Endothelial cell of umbilical vein (primary cell): ENCODE measurements at regions not wholly inside any gene's neighbourhood (a gene's known extent, or its start where the extent isn't known, plus 50 kb on each side); places are given as distances from the start of the nearest gene placed in this dataset.

Source experiments
- BruUV-seq: library from RNA; stranded (reverse); fragments of 400-500 nt; replicated peaks from 2 replicates; lab custom pipeline; 2021; lab: Mats Ljungman, UMichigan
- CTCF ChIA-PET: fragments of 300-600, 350-600 bp; sonication (Branson Sonifier 250); formaldehyde crosslinking; loops from one replicate; lab custom pipeline; 2021; ENCODE audit warnings: antibody characterized with exemption, inconsistent platforms; lab: Charles Lee
- POLR2A ChIA-PET: fragments of 300-600, 350-600 bp; sonication (Branson Sonifier 250); formaldehyde crosslinking; loops from one replicate; lab custom pipeline; 2021; ENCODE audit warnings: antibody characterized with exemption, inconsistent platforms; lab: Charles Lee
- DNase-seq: peaks from one replicate; pipeline ENCODE4 v3.0.0-alpha.2; 2011; ENCODE audit warnings: low read depth, low spot score
- FAIRE-seq: peaks from 2 replicates; lab custom pipeline; 2011; peaks lifted over from hg19 to GRCh38; lab: Jason Lieb, UNC
- H2AFZ ChIP-seq: 2 replicates; pipeline ENCODE4 v1.6.0; 2012; ENCODE audit warnings: low read depth, low read length, control low read depth, inconsistent platforms
- H3K27ac ChIP-seq: 2 replicates; pipeline ENCODE4 v1.5.1; 2011; ENCODE audit warnings: low read depth, mild to moderate bottlenecking, control low read depth, low read length, moderate library complexity; ENCODE audit not compliant: insufficient read depth
- H3K27me3 ChIP-seq, 2 experiments: 2 replicates each; pipeline versions ENCODE4 v1.6.0 to v1.6.1; 2011; ENCODE audit warnings: low read length in 2 of 2, mixed read lengths in 1 of 2; ENCODE audit not compliant: control insufficient read depth in 2 of 2, insufficient read depth in 2 of 2
- H3K36me3 ChIP-seq, 2 experiments: 2 replicates in 1 of 2; 3 replicates in 1 of 2; pipeline ENCODE4 v1.5.1; 2011; ENCODE audit warnings: low read length in 2 of 2, mild to moderate bottlenecking in 1 of 2, moderate library complexity in 1 of 2; ENCODE audit not compliant: control insufficient read depth in 2 of 2, insufficient read depth in 2 of 2; ENCODE audit errors: extremely low read depth in 1 of 2
- H3K4me1 ChIP-seq: 3 replicates; pipeline ENCODE4 v1.5.1; 2011; ENCODE audit warnings: mild to moderate bottlenecking, low read length; ENCODE audit not compliant: control insufficient read depth, insufficient read depth; ENCODE audit errors: extremely low read depth
- H3K4me2 ChIP-seq: 2 replicates; pipeline ENCODE4 v1.6.1; 2011; ENCODE audit warnings: low read length, control low read depth, mixed read lengths; ENCODE audit not compliant: insufficient read depth
- H3K4me3 ChIP-seq, 3 experiments: fragments of 200-600 bp in 1 of 3; sonication (generic), shearing (Covaris generic) in 1 of 3; replicated peaks in 1 of 3; 2 replicates each; pipeline ENCODE4 v1.5.1; 2011 to 2016; ENCODE audit warnings: control low read depth in 3 of 3, low read length in 3 of 3, mild to moderate bottlenecking in 2 of 3, inconsistent platforms in 1 of 3, low read depth in 1 of 3, moderate library complexity in 1 of 3; ENCODE audit not compliant: insufficient read depth in 1 of 3
- H3K79me2 ChIP-seq: 2 replicates; pipeline ENCODE4 v1.6.0; 2012; ENCODE audit warnings: low read length, inconsistent platforms; ENCODE audit not compliant: control insufficient read depth, insufficient read depth
- H3K9ac ChIP-seq: replicated peaks from 2 replicates; pipeline ENCODE3; 2011; ENCODE audit warnings: low read length, control low read depth; ENCODE audit not compliant: insufficient read depth; ENCODE audit errors: extremely low read depth
- H3K9me1 ChIP-seq: replicated peaks from 3 replicates; pipeline ENCODE4 v1.6.0; 2011; ENCODE audit warnings: mild to moderate bottlenecking, low read length; ENCODE audit not compliant: control insufficient read depth, insufficient read depth; ENCODE audit errors: extremely low read depth
- H3K9me3 ChIP-seq: replicated peaks from 2 replicates; pipeline ENCODE4 v1.5.1; 2012; ENCODE audit warnings: low read length, inconsistent platforms; ENCODE audit not compliant: control insufficient read depth, insufficient read depth
- H4K20me1 ChIP-seq: replicated peaks from 2 replicates; pipeline ENCODE3; 2011; ENCODE audit warnings: mild to moderate bottlenecking, low read length; ENCODE audit not compliant: control insufficient read depth, insufficient read depth; ENCODE audit errors: extremely low read depth
- EZH2 ChIP-seq: IDR thresholded peaks from 2 replicates; pipeline ENCODE4 v1.6.1; 2012; ENCODE audit warnings: borderline replicate concordance, low read depth, mild to moderate bottlenecking, moderate library complexity, low read length, inconsistent platforms; ENCODE audit not compliant: severe bottlenecking
- FOS ChIP-seq: IDR thresholded peaks from 2 replicates; pipeline ENCODE4 v1.6.1; 2011; ENCODE audit warnings: mild to moderate bottlenecking, low read length, moderate library complexity, borderline replicate concordance; ENCODE audit not compliant: insufficient read depth
- GATA2 ChIP-seq: IDR thresholded peaks from 2 replicates; pipeline ENCODE4 v1.7.0; 2011; ENCODE audit warnings: low read depth, mild to moderate bottlenecking, moderate library complexity, mixed read lengths, low read length; ENCODE audit not compliant: insufficient read length, insufficient read depth
- JUN ChIP-seq: IDR thresholded peaks from 2 replicates; pipeline ENCODE4 v1.6.1; 2011; ENCODE audit warnings: borderline replicate concordance, low read depth; ENCODE audit not compliant: insufficient read length, insufficient read depth
- MYC ChIP-seq: IDR thresholded peaks from one replicate; pipeline ENCODE4 v1.6.1; 2011; ENCODE audit warnings: mild to moderate bottlenecking, low read depth, low read length
- POLR2A ChIP-seq: IDR thresholded peaks from 2 replicates; pipeline ENCODE4 v1.6.1; 2012; ENCODE audit warnings: low read depth, mild to moderate bottlenecking, control low read depth, low read length
- POLR2AphosphoS5 ChIP-seq: IDR thresholded peaks from 2 replicates; pipeline ENCODE4 v1.6.1; 2012; ENCODE audit warnings: low read depth, mild to moderate bottlenecking, control low read depth, low read length, moderate library complexity; ENCODE audit not compliant: insufficient read depth
- dilution Hi-C: fragments of 300-500 bp; cut with MboI; formaldehyde crosslinking; loops from one replicate; pipeline ENCODE4 v1.15.0; 2019; ENCODE audit warnings: low sequenced_read_pairs; ENCODE audit not compliant: extremely low pct_ligation_motif_present
- intact Hi-C: fragments of 100-400 bp; cut with micrococcal nuclease; formaldehyde crosslinking; loops from one replicate; pipeline ENCODE4 v1.10.0; 2022
- TF ChIP-seq, protein P1 (sequence below): IDR thresholded peaks from 2 replicates; pipeline ENCODE4 v1.6.1; 2011; ENCODE audit not compliant: insufficient read depth, insufficient read length
- TF ChIP-seq, protein P2 (sequence below), 2 donors: IDR thresholded peaks; 1 replicate in 1 of 2; 2 replicates in 1 of 2; pipeline ENCODE4 v1.5.1; 2011; ENCODE audit warnings: low read length in 2 of 2, mild to moderate bottlenecking in 2 of 2, moderate library complexity in 2 of 2, control low read depth in 1 of 2, inconsistent platforms in 1 of 2, low read depth in 1 of 2; ENCODE audit not compliant: insufficient read depth in 1 of 2; ENCODE audit errors: extremely low read depth in 1 of 2

DNA sequence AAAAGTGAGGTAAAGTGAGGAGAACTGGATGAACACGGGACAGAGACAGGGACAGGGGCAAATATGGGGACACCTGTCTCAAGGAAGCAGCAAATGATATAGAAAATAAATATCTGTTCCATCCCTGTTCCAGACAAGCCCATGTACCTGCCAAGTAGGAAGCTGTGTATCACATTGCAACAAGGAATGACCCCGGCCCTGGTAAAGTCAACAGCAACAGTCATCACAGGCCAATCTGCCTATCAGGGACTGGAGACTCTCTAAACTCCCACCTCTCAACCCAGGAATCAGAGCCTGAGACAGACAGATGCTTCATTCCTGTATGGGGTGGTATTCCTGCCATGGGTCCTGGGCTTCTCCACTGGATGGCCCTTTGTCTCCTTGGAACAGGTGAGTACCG lies 156.6 kb upstream of the PRSS1 start:
- no peaks in the 10 kb centered on the region for H3K36me3 ChIP-seq
- no peak overlapping the region for H3K9ac ChIP-seq
- no peaks in the 10 kb centered on the region for H3K79me2 ChIP-seq
- H3K27ac ChIP-seq: no peak overlapping the region
- TF ChIP-seq, protein P1, sequence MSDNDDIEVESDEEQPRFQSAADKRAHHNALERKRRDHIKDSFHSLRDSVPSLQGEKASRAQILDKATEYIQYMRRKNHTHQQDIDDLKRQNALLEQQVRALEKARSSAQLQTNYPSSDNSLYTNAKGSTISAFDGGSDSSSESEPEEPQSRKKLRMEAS: no peak
- TF ChIP-seq POLR2AphosphoS5: no peak
- no peak for TF ChIP-seq MYC
- no peak for TF ChIP-seq GATA2
- no peak for TF ChIP-seq POLR2A
- TF ChIP-seq EZH2: no peak
- TF ChIP-seq, protein P2, sequence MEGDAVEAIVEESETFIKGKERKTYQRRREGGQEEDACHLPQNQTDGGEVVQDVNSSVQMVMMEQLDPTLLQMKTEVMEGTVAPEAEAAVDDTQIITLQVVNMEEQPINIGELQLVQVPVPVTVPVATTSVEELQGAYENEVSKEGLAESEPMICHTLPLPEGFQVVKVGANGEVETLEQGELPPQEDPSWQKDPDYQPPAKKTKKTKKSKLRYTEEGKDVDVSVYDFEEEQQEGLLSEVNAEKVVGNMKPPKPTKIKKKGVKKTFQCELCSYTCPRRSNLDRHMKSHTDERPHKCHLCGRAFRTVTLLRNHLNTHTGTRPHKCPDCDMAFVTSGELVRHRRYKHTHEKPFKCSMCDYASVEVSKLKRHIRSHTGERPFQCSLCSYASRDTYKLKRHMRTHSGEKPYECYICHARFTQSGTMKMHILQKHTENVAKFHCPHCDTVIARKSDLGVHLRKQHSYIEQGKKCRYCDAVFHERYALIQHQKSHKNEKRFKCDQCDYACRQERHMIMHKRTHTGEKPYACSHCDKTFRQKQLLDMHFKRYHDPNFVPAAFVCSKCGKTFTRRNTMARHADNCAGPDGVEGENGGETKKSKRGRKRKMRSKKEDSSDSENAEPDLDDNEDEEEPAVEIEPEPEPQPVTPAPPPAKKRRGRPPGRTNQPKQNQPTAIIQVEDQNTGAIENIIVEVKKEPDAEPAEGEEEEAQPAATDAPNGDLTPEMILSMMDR (IDR thresholded peaks at IDR 0.05; ENCODE audit: extremely low read depth in 1 of 2, insufficient read depth in 1 of 2, low read depth in 1 of 2, low read length in 2 of 2): no peak
- no peak for TF ChIP-seq JUN
- TF ChIP-seq FOS: no peak
- H3K4me1 ChIP-seq: no peaks in the 10 kb centered on the region
- no peak for FAIRE-seq
- H3K4me3 ChIP-seq: no peak overlapping the region
- H3K4me2 ChIP-seq: no peak overlapping the region
- H3K27me3 ChIP-seq: no peaks in the 10 kb centered on the region
- BruUV-seq: no TSS peak
- H4K20me1 ChIP-seq: no peaks in the 10 kb centered on the region
- DNase-seq: no peak
- no peak overlapping the region for H2AFZ ChIP-seq
- ChIA-PET CTCF (interaction anchor here (1.4 to 3.7 kb wide), 2 partner anchors 11 to 58 kb away, joined by 3 to 17 read pairs; no protein-coding TSS in a partner anchor), POLR2A (no interaction called here)
- intact Hi-C loops (no loop called here), dilution Hi-C loops (no loop called here)
- H3K9me1 ChIP-seq: no peaks in the 10 kb centered on the region
- no peaks in the 10 kb centered on the region for H3K9me3 ChIP-seq
